Naive B cell (primary cell): ENCODE measurements at regions not wholly inside any gene's neighbourhood (a gene's known extent, or its start where the extent isn't known, plus 50 kb on each side); places are given as distances from the start of the nearest gene placed in this dataset.

Experiments used
- ATAC-seq, 2 donors: fragments of 150-1000 bp; cut with Tn5 transposase; 2 replicates each; pipeline ENCODE4 v1.10.0; 2021; ENCODE audit warnings: low read depth in 2 of 2, mild to moderate bottlenecking in 2 of 2, moderate library complexity in 2 of 2
- DNase-seq: peaks from one replicate; pipeline ENCODE4 v3.0.0; 2022
- H3K27ac Mint-ChIP-seq, 6 donors: one replicate each; pipeline ENCODE4 v1.8.0; 2020 to 2022; ENCODE audit warnings: mild to moderate bottlenecking in 6 of 6, mixed read lengths in 6 of 6, moderate library complexity in 5 of 6, inconsistent platforms in 2 of 6
- H3K27me3 Mint-ChIP-seq, 3 donors: one replicate each; pipeline ENCODE4 v1.8.0; 2021 to 2022; ENCODE audit warnings: mixed read lengths in 3 of 3, mild to moderate bottlenecking in 1 of 3
- H3K36me3 Mint-ChIP-seq, 2 donors: one replicate each; pipeline ENCODE4 v1.8.0; 2020 to 2022; ENCODE audit warnings: mixed read lengths in 2 of 2, inconsistent platforms in 1 of 2, mild to moderate bottlenecking in 1 of 2
- H3K4me1 Mint-ChIP-seq, 3 donors: one replicate each; pipeline ENCODE4 v1.8.0; 2020 to 2022; ENCODE audit warnings: mixed read lengths in 3 of 3, inconsistent platforms in 1 of 3, mild to moderate bottlenecking in 1 of 3, moderate library complexity in 1 of 3
- H3K4me3 Mint-ChIP-seq, 8 donors: one replicate each; pipeline ENCODE4 v1.8.0; 2020 to 2022; ENCODE audit warnings: mild to moderate bottlenecking in 8 of 8, mixed read lengths in 8 of 8, moderate library complexity in 8 of 8, inconsistent platforms in 2 of 8
- H3K9me3 Mint-ChIP-seq, 7 donors: one replicate each; pipeline ENCODE4 v1.8.0; 2020 to 2022; ENCODE audit warnings: mixed read lengths in 7 of 7, mild to moderate bottlenecking in 5 of 7, inconsistent platforms in 2 of 7, moderate library complexity in 1 of 7

GRCh38 chr4:153916273-153916755, 127.4 kb upstream of the SFRP2 start:
- ATAC-seq, result no peak
- DNase-seq, result no peak
- Mint-ChIP-seq H3K36me3 (no peaks in the 10 kb centered on the region), H3K4me1 (no peaks in the 10 kb centered on the region), H3K4me3 (no peak overlapping the region), H3K27ac (no peak overlapping the region), H3K9me3 (peaks cover 0 to 3% (median 0%) of the 10 kb centered on the region in 7 donors), H3K27me3 (peaks cover 8 to 15% (median 12%) of the 10 kb centered on the region in 3 donors)

- peaks cover 0 to 4% (median 0%) of the 10 kb centered on the region in 7 donors for H3K9me3 Mint-ChIP-seq
- H3K36me3 Mint-ChIP-seq, result no peaks in the 10 kb centered on the region
- no peak overlapping the region for H3K4me3 Mint-ChIP-seq
- peaks cover 11 to 17% (median 13%) of the 10 kb centered on the region in 3 donors for H3K27me3 Mint-ChIP-seq
- DNase-seq (no peak), ATAC-seq (no peak)
- no peaks in the 10 kb centered on the region for H3K4me1 Mint-ChIP-seq
- no peak overlapping the region for H3K27ac Mint-ChIP-seq
These were observed 123.4 kb upstream of the SFRP2 start for GRCh38 chr4:153912301-153912700.

DNA sequence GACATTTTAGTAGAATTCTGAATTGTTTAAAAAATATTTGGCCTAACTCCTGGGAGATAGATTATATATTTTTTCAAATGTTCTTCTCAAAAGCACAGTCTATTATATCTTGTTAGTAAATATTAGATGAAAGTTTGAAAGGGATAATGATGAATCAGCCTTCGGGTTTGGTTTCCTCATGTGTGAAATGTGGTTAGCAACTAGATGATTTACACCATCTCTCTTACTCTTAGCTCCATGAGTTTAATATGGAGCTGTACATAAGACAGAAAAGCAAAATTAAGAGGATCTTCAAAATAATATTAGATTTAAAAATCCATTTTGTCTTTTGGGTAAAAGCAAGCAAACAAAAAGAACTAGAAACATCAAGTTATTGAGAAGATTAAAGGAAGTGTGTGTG, 120.8 kb upstream of the SFRP2 start:
- ATAC-seq (no peak), DNase-seq (no peak)
- Mint-ChIP-seq H3K4me3 (no peak overlapping the region), H3K9me3 (peaks cover 0 to 7% (median 1%) of the 10 kb centered on the region in 7 donors), H3K27me3 (peaks cover 19 to 25% (median 22%) of the 10 kb centered on the region in 3 donors), H3K27ac (no peak overlapping the region), H3K36me3 (no peaks in the 10 kb centered on the region), H3K4me1 (no peaks in the 10 kb centered on the region)

DNA sequence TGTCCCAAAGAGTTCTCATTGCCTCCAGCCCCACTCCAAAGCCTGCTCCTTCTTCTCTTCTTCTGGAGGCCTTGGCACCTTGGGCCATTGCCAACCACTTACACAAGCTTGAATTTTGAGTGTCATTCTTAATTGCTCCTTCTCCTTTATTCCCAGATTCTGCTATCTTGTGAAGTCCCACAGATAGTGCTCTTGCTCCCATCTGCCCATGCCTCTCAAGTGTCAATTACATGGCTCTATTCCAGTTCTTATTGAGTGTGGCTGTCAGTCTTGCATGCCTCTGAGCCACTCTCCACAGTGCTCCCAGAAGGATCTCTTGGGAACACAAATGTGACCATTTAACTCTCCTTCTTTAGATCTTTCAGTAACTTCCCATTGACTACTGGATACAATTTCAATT, 117.3 kb upstream of the SFRP2 start:
- H3K4me3 Mint-ChIP-seq, result no peak overlapping the region
- no peaks in the 10 kb centered on the region for H3K4me1 Mint-ChIP-seq
- no peaks in the 10 kb centered on the region for H3K36me3 Mint-ChIP-seq
- H3K27me3 Mint-ChIP-seq, result peaks cover 9 to 17% (median 10%) of the 10 kb centered on the region in 3 donors
- ATAC-seq (no peak), DNase-seq (no peak)
- peaks cover 0 to 7% (median 1%) of the 10 kb centered on the region in 7 donors for H3K9me3 Mint-ChIP-seq
- H3K27ac Mint-ChIP-seq, result no peak overlapping the region

- no peaks in the 10 kb centered on the region for H3K4me1 Mint-ChIP-seq
- H3K9me3 Mint-ChIP-seq, result peaks cover 0 to 7% (median 1%) of the 10 kb centered on the region in 7 donors
- DNase-seq (no peak), ATAC-seq (no peak)
- H3K27ac Mint-ChIP-seq, result no peak overlapping the region
- H3K27me3 Mint-ChIP-seq, result peaks cover 5 to 13% (median 8%) of the 10 kb centered on the region in 3 donors
- no peak overlapping the region for H3K4me3 Mint-ChIP-seq
- H3K36me3 Mint-ChIP-seq, result no peaks in the 10 kb centered on the region
These were observed 116.3 kb upstream of the SFRP2 start for GRCh38 chr4:153905231-153905630.

- Mint-ChIP-seq H3K9me3 (peaks cover 0 to 7% (median 1%) of the 10 kb centered on the region in 7 donors), H3K27me3 (peaks cover 8 to 15% (median 13%) of the 10 kb centered on the region in 3 donors), H3K27ac (no peak overlapping the region), H3K36me3 (no peaks in the 10 kb centered on the region), H3K4me3 (no peak overlapping the region), H3K4me1 (no peaks in the 10 kb centered on the region)
- ATAC-seq, result no peak
- no peak for DNase-seq
These were observed 115.1 kb upstream of the SFRP2 start for GRCh38 chr4:153904011-153904410.

GRCh38 chr4:153901220-153901619, 112.3 kb upstream of the SFRP2 start:
- no peak for ATAC-seq
- DNase-seq, result no peak
- H3K4me1 Mint-ChIP-seq, result no peaks in the 10 kb centered on the region
- no peaks in the 10 kb centered on the region for H3K36me3 Mint-ChIP-seq
- H3K9me3 Mint-ChIP-seq, result peaks cover 0 to 6% (median 1%) of the 10 kb centered on the region in 7 donors
- peaks cover 11 to 29% (median 28%) of the 10 kb centered on the region in 3 donors for H3K27me3 Mint-ChIP-seq
- H3K4me3 Mint-ChIP-seq, result no peak overlapping the region
- no peak overlapping the region for H3K27ac Mint-ChIP-seq

DNA sequence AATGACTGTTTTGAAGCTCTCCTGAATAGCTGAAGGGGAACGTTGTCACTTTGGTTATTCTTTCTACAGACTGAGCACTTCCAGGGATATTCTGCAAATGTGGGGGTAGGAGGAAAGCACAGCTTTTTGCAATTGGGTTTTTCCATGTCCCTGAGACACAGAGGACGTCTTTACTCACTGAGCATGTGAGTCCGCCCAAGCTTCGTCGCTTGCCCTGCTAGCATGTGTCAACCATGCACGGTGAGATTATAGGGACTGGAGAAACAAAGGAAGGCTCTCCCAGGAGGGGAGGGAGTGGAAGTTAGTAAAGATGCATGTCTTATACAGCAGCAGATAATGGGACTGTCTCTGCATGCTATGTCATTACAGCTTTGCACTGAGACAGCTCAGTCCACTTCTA, 111.5 kb upstream of the SFRP2 start:
- peaks cover 0 to 6% (median 0%) of the 10 kb centered on the region in 7 donors for H3K9me3 Mint-ChIP-seq
- no peaks in the 10 kb centered on the region for H3K4me1 Mint-ChIP-seq

DNA sequence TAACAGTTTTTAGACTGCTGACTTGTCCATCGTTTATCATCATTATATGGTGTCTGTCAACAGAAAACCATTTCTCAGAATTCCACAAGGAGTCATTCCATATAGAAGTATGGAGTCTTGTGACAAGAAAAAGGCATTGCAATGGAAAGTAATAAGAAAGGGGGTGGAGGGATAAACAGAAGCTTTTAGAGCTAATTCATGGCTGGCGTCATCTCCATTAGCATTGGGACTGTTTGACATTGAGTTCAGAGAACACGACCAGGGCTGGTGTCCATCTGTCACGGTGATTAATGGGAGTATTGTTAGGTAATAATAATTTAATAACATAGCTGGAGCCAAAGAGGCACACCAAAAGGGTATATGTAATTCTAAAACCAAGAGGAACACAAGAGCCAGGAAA, 101.9 kb upstream of the SFRP2 start:
- Mint-ChIP-seq H3K9me3 (peaks cover 0 to 3% (median 2%) of the 10 kb centered on the region in 7 donors), H3K27ac (no peak overlapping the region), H3K4me3 (no peak overlapping the region), H3K4me1 (no peaks in the 10 kb centered on the region), H3K27me3 (peaks cover 10 to 13% (median 13%) of the 10 kb centered on the region in 3 donors), H3K36me3 (no peaks in the 10 kb centered on the region)
- ATAC-seq, result no peak
- no peak for DNase-seq

More for the DNA sequence above, 111.5 kb upstream of the SFRP2 start:
- DNase-seq, result no peak
- no peak overlapping the region for H3K4me3 Mint-ChIP-seq
- ATAC-seq, result no peak
- no peaks in the 10 kb centered on the region for H3K36me3 Mint-ChIP-seq
- H3K27ac Mint-ChIP-seq, result no peak overlapping the region
- peaks cover 8 to 24% (median 24%) of the 10 kb centered on the region in 3 donors for H3K27me3 Mint-ChIP-seq

DNA sequence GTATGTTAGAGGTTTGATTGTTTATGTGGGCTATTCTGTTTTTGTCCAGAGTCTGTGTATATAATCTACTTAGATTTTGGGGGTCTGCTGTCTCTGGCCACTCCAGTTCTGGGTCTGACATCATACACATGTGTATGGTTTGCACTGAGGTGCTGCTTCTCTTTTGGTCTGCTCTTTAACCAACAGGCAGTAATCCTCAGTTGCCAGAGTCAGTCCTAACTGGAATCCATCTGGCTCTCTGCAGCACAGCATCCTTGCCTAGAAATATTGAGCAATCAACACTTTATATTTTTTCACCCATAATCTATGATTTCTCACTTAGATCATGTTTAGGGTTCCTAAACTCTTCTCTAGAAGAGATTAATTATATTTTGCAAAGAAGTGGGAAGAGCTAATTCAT, 98.3 kb upstream of the SFRP2 start:
- peaks cover 0 to 10% (median 5%) of the 10 kb centered on the region in 7 donors for H3K9me3 Mint-ChIP-seq
- no peak overlapping the region for H3K27ac Mint-ChIP-seq
- H3K27me3 Mint-ChIP-seq, result peaks cover 8 to 17% (median 13%) of the 10 kb centered on the region in 3 donors
- no peak overlapping the region for H3K4me3 Mint-ChIP-seq
- H3K4me1 Mint-ChIP-seq, result no peaks in the 10 kb centered on the region
- ATAC-seq, result no peak
- H3K36me3 Mint-ChIP-seq, result no peaks in the 10 kb centered on the region
- no peak for DNase-seq

GRCh38 chr4:153884325-153884724, 95.4 kb upstream of the SFRP2 start:
- no peak overlapping the region for H3K27ac Mint-ChIP-seq
- DNase-seq, result no peak
- peaks cover 7 to 9% of the 10 kb centered on the region in 2 donors for H3K36me3 Mint-ChIP-seq
- no peak for ATAC-seq
- H3K9me3 Mint-ChIP-seq, result peaks cover 9 to 34% (median 18%) of the 10 kb centered on the region in 7 donors
- H3K4me1 Mint-ChIP-seq, result no peaks in the 10 kb centered on the region
- H3K27me3 Mint-ChIP-seq, result peaks cover 5 to 10% (median 5%) of the 10 kb centered on the region in 3 donors
- H3K4me3 Mint-ChIP-seq, result no peak overlapping the region

DNA sequence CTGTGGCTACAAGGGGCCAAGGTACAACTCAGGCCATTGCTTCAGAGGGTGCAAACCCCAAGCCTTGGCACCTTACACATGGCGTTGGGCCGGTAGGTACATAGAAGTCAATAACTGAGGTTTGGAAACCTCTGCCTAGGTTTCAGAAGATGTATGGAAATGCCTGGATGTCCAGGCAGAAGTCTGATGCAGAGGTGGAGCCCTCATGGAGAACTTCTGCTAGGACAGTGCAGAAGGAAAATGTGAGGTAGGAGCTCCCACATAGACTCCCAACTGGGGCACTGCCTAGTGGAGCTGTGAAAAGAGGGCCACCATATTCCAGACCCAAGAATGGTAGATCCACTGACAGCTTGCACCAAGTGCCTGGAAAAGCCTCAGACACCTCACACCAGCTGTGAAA, 92.1 kb upstream of the SFRP2 start:
- no peak overlapping the region for H3K27ac Mint-ChIP-seq
- H3K4me1 Mint-ChIP-seq, result no peaks in the 10 kb centered on the region
- H3K27me3 Mint-ChIP-seq, result peaks cover 5 to 10% (median 5%) of the 10 kb centered on the region in 3 donors
- no peak overlapping the region for H3K4me3 Mint-ChIP-seq
- DNase-seq (no peak), ATAC-seq (no peak)
- H3K9me3 Mint-ChIP-seq, result peaks cover 9 to 34% (median 19%) of the 10 kb centered on the region in 7 donors
- H3K36me3 Mint-ChIP-seq, result peaks cover 7 to 9% of the 10 kb centered on the region in 2 donors

- H3K36me3 Mint-ChIP-seq, result peaks cover 7 to 9% of the 10 kb centered on the region in 2 donors
- H3K4me1 Mint-ChIP-seq, result no peaks in the 10 kb centered on the region
- no peak overlapping the region for H3K4me3 Mint-ChIP-seq
- peaks cover 8 to 15% (median 11%) of the 10 kb centered on the region in 3 donors for H3K27me3 Mint-ChIP-seq
- ATAC-seq (no peak), DNase-seq (no peak)
- H3K27ac Mint-ChIP-seq, result no peak overlapping the region
- H3K9me3 Mint-ChIP-seq, result peaks cover 9 to 30% (median 19%) of the 10 kb centered on the region in 7 donors
These were observed 89.0 kb upstream of the SFRP2 start for GRCh38 chr4:153877898-153878297.

GRCh38 chr4:153873741-153874140, 84.9 kb upstream of the SFRP2 start:
- no peaks in the 10 kb centered on the region for H3K4me1 Mint-ChIP-seq

More at GRCh38 chr4:153873741-153874140, 84.9 kb upstream of the SFRP2 start:
- Mint-ChIP-seq H3K27ac (no peak overlapping the region), H3K27me3 (peaks cover 8 to 24% (median 13%) of the 10 kb centered on the region in 3 donors), H3K36me3 (peaks cover 0 to 1% of the 10 kb centered on the region in 2 donors), H3K9me3 (peaks cover under 1 to 7% (median 6%) of the 10 kb centered on the region in 7 donors), H3K4me3 (no peak overlapping the region)
- DNase-seq (no peak), ATAC-seq (no peak)
